Caco-2 (cell line): ENCODE measurements at regions not wholly inside any gene's neighbourhood (a gene's known extent, or its start where the extent isn't known, plus 50 kb on each side); places are given as distances from the start of the nearest gene placed in this dataset.

Experiments used
- BruUV-seq: library from RNA; stranded (reverse); fragments of 400-500 nt; replicated peaks from 2 replicates; lab custom pipeline; 2021; lab: Mats Ljungman, UMichigan
- CTCF ChIA-PET: fragments of 300-600 bp; sonication (Branson Sonifier 250); formaldehyde crosslinking; loops from one replicate; lab custom pipeline; 2022; ENCODE audit warnings: antibody characterized with exemption; lab: Charles Lee
- POLR2A ChIA-PET: fragments of 300-600 bp; sonication (Branson Sonifier 250); formaldehyde crosslinking; loops from one replicate; lab custom pipeline; 2022; ENCODE audit warnings: antibody characterized with exemption; lab: Charles Lee
- DNase-seq, 2 experiments: peaks; one replicate each; pipeline versions ENCODE4 v3.0.0 to v3.0.0-alpha.2; 2020 to 2022
- H3K27me3 ChIP-seq: replicated peaks from 2 replicates; pipeline ENCODE4 v1.6.0; 2011; ENCODE audit warnings: low read length; ENCODE audit not compliant: control insufficient read depth, insufficient read depth
- H3K36me3 ChIP-seq: 2 replicates; pipeline ENCODE4 v1.5.1; 2011; ENCODE audit warnings: low read length; ENCODE audit not compliant: control insufficient read depth, insufficient read depth
- H3K4me1 ChIP-seq: fragments of 250-450 bp; sonication (Bioruptor Pico); 2 replicates; pipeline ENCODE4 v1.5.1; 2020; ENCODE audit warnings: mild to moderate bottlenecking
- H3K4me3 ChIP-seq: 2 replicates; pipeline ENCODE4 v1.5.1; 2011; ENCODE audit warnings: low read depth, mild to moderate bottlenecking, control low read depth, low read length
- H3K9me3 ChIP-seq: fragments of 250-450 bp; sonication (Bioruptor Pico); 2 replicates; pipeline ENCODE4 v1.5.1; 2020; ENCODE audit warnings: mild to moderate bottlenecking, moderate library complexity
- H3K27ac Mint-ChIP-seq: one replicate; pipeline ENCODE4 v1.8.0; 2022; ENCODE audit warnings: mixed read lengths; ENCODE audit not compliant: unreplicated experiment
- H3K27me3 Mint-ChIP-seq: one replicate; pipeline ENCODE4 v1.8.0; 2022; ENCODE audit warnings: mixed read lengths; ENCODE audit not compliant: insufficient read depth, unreplicated experiment
- H3K36me3 Mint-ChIP-seq: one replicate; pipeline ENCODE4 v1.8.0; 2022; ENCODE audit warnings: mild to moderate bottlenecking, mixed read lengths; ENCODE audit not compliant: insufficient read depth, unreplicated experiment
- H3K4me1 Mint-ChIP-seq: one replicate; pipeline ENCODE4 v1.8.0; 2022; ENCODE audit warnings: low read depth, mixed read lengths; ENCODE audit not compliant: unreplicated experiment
- H3K4me3 Mint-ChIP-seq: one replicate; pipeline ENCODE4 v1.8.0; 2022; ENCODE audit warnings: mild to moderate bottlenecking, moderate library complexity, mixed read lengths; ENCODE audit not compliant: unreplicated experiment
- H3K9me3 Mint-ChIP-seq: one replicate; pipeline ENCODE4 v1.8.0; 2022; ENCODE audit warnings: mixed read lengths; ENCODE audit not compliant: unreplicated experiment
- intact Hi-C: fragments of 100-400 bp; cut with micrococcal nuclease; formaldehyde crosslinking; loops from one replicate; pipeline ENCODE4 v1.10.0; 2022; ENCODE audit not compliant: unreplicated experiment
- TF ChIP-seq, protein P1 (sequence below), 2 experiments: fragments of 200-600 bp in 1 of 2; IDR thresholded peaks; 1 replicate in 1 of 2; 2 replicates in 1 of 2; pipeline versions ENCODE4 v1.5.1 to v1.8.0; 2011 to 2022; ENCODE audit warnings: antibody characterized with exemption in 1 of 2, control low read depth in 1 of 2, inconsistent platforms in 1 of 2, low read depth in 1 of 2, low read length in 1 of 2, mild to moderate bottlenecking in 1 of 2, moderate library complexity in 1 of 2; ENCODE audit not compliant: insufficient read depth in 1 of 2, severe bottlenecking in 1 of 2, unreplicated experiment in 1 of 2

DNA sequence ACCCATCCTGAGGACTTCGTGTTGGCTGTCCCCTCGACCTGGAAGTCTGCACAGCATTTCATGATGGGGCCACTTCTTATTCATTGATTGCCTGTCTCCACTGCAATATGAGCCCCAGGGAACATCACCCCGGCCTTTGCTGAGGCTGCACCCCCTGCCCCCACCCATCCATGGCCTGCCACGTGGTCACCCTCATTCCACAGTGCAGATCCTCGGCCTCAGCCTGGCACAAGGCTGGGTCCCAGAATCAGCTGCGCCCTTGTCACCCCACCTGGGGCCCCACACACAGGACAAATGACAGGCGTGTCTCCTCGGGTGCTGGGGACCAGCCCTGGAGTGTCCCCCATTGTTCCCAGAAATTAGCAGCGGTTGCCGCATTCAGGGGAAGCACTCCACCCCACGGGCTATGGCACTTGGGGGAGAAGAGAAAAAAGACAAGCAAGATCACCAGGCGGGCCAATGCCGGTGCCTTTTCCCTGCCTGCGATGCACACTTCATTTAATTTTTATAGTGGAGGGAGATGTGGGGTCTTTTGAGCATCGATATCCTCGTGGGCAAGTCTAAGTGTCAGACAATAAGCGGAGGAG, 157.4 kb downstream of the INHBB start:
- no peaks in the 10 kb centered on the region for H3K36me3 ChIP-seq
- no peak overlapping the region for H3K4me3 ChIP-seq
- no peaks in the 10 kb centered on the region for H3K27me3 ChIP-seq
- no peak for DNase-seq
- no peaks in the 10 kb centered on the region for H3K4me1 Mint-ChIP-seq
- H3K9me3 Mint-ChIP-seq: no peaks in the 10 kb centered on the region
- ChIA-PET CTCF (no interaction called here), POLR2A (no interaction called here)
- TF ChIP-seq, protein P1, sequence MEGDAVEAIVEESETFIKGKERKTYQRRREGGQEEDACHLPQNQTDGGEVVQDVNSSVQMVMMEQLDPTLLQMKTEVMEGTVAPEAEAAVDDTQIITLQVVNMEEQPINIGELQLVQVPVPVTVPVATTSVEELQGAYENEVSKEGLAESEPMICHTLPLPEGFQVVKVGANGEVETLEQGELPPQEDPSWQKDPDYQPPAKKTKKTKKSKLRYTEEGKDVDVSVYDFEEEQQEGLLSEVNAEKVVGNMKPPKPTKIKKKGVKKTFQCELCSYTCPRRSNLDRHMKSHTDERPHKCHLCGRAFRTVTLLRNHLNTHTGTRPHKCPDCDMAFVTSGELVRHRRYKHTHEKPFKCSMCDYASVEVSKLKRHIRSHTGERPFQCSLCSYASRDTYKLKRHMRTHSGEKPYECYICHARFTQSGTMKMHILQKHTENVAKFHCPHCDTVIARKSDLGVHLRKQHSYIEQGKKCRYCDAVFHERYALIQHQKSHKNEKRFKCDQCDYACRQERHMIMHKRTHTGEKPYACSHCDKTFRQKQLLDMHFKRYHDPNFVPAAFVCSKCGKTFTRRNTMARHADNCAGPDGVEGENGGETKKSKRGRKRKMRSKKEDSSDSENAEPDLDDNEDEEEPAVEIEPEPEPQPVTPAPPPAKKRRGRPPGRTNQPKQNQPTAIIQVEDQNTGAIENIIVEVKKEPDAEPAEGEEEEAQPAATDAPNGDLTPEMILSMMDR (IDR thresholded peaks at IDR 0.05; ENCODE audit: insufficient read depth in 1 of 2, low read depth in 1 of 2, low read length in 1 of 2, severe bottlenecking in 1 of 2, unreplicated experiment in 1 of 2): no peak
- no peaks in the 10 kb centered on the region for H3K4me1 ChIP-seq
- no TSS peak for BruUV-seq
- no peaks in the 10 kb centered on the region for H3K27me3 Mint-ChIP-seq
- no peak overlapping the region for H3K4me3 Mint-ChIP-seq
- no peaks in the 10 kb centered on the region for H3K36me3 Mint-ChIP-seq
- H3K27ac Mint-ChIP-seq: no peak overlapping the region
- intact Hi-C loops: no loop called here
- H3K9me3 ChIP-seq: no peaks in the 10 kb centered on the region

DNA sequence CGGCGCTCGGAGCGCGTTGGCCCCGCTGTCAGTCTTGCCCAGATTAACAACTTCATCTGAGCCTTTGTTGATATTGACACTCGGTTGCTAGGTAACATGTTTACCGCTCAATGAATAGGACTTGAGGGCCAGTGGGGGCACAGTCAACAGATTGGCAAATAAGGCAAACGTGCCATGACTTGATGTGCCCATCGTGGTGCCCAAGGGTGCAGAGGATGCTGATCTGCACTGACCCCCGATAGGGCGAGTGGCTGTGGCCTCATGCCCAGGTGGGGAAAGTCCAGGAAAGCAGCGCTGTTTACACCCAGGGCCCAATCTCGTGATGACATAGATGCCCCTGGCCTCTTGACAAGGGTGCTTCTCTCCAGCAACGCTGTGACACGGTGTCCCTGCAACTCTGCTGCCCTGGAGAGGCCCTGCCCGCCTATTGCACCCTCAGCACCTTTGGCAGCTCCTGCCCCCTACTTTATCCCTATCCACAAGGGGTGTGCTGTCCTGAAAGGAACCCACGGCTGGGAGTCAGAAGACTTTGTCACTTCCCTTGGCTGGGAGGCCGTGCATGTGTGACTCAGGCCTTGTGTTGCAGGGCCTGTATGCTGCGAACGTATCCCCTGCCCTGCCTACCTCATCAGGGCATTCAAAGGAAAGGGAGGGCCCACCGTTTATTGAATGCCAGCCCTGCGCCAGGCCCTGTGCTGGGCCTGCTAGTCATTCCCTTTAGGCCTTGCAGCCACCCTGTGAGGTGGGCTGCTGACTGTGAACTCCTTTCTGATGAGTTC, 158.0 kb downstream of the INHBB start:
- no peaks in the 10 kb centered on the region for H3K27me3 ChIP-seq
- TF ChIP-seq, protein P1 (IDR thresholded peaks at IDR 0.05; ENCODE audit: insufficient read depth in 1 of 2, low read depth in 1 of 2, low read length in 1 of 2, severe bottlenecking in 1 of 2, unreplicated experiment in 1 of 2): no peak
- ChIA-PET CTCF (no interaction called here), POLR2A (no interaction called here)
- no peaks in the 10 kb centered on the region for H3K4me1 ChIP-seq
- no peak for DNase-seq
- no peaks in the 10 kb centered on the region for H3K9me3 ChIP-seq
- H3K4me3 ChIP-seq: no peak overlapping the region
- intact Hi-C loops: no loop called here
- H3K27me3 Mint-ChIP-seq: no peaks in the 10 kb centered on the region
- H3K9me3 Mint-ChIP-seq: no peaks in the 10 kb centered on the region
- no peaks in the 10 kb centered on the region for H3K36me3 ChIP-seq
- no peaks in the 10 kb centered on the region for H3K36me3 Mint-ChIP-seq
- no peak overlapping the region for H3K4me3 Mint-ChIP-seq
- H3K4me1 Mint-ChIP-seq: no peaks in the 10 kb centered on the region
- no peak overlapping the region for H3K27ac Mint-ChIP-seq
- no TSS peak for BruUV-seq

DNA sequence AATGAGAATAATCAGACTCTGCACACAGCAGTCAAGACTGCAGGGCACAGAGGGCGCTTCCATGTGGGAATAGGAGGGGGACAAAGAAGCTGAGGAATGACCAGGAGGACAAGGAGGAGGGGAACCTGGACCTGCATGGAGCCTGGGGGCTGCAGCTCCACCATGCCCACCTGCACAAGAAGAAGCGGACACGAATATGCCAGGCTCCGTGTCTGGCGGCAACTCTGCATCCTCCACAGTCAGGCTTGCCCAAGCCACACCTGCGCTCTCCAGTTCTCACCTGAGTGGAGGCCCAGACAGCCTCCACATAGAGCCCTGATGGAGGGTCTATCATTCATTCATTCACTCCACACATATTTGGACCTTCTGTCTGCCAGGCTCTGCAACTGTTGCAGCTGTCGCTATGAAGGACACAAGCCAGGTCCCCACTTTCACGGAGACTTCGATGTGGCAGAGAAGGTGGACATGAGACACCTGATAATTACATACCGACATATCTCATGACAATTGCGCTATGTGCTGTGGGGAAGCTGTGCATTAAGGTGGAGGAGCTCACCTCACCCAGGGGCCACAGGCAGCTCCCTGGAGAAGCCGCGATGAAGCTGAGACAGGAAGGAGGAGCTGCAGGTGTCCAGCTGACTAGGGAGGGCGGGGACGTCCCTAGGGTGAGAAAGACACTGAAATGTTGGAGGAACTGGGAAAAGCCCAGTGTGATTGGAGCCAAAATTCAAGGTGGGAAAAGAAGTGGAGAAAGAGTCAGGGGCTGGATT, 159.2 kb downstream of the INHBB start:
- Histone ChIP-seq H3K4me1 (no peaks in the 10 kb centered on the region), H3K4me3 (no peak overlapping the region), H3K9me3 (no peaks in the 10 kb centered on the region), H3K36me3 (no peaks in the 10 kb centered on the region), H3K27me3 (no peaks in the 10 kb centered on the region)
- Mint-ChIP-seq H3K36me3 (no peaks in the 10 kb centered on the region), H3K9me3 (no peaks in the 10 kb centered on the region), H3K27ac (no peak overlapping the region), H3K4me1 (no peaks in the 10 kb centered on the region), H3K4me3 (no peak overlapping the region), H3K27me3 (no peaks in the 10 kb centered on the region)
- TF ChIP-seq, protein P1 (IDR thresholded peaks at IDR 0.05; ENCODE audit: insufficient read depth in 1 of 2, low read depth in 1 of 2, low read length in 1 of 2, severe bottlenecking in 1 of 2, unreplicated experiment in 1 of 2): no peak
- POLR2A ChIA-PET: no interaction called here
- no peak for DNase-seq
- intact Hi-C loops: no loop called here
- BruUV-seq: no TSS peak
- CTCF ChIA-PET: no interaction called here
